ENCODE measurements at regions not wholly inside any gene's neighbourhood (a gene's known extent, or its start where the extent isn't known, plus 50 kb on each side); places are given as distances from the start of the nearest gene placed in this dataset.

DNA sequence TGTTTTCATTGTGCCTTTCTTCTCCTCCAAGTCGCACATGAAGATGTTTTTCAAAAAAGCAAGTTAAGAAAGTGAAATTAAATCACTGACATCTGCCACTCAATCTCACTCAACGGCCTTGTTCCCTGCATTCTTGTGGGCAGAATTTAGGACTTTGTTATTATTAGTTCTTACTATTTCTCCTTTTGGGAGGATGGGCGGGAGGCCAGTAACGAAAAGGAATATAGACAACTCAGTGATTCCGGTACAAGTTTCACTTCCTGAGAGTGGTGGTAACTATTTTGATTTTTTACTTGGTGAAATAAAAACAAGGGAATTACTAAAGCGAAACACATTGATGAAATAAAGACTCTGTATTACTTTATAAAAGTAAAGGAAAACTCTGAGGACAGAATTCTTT lies 231.9 kb upstream of the HABP2 start:
- Histone ChIP-seq H3K79me2 (ENCODE audit: control insufficient read depth, insufficient read depth, low read length) (no peaks in the 10 kb centered on the region), H3K4me1 (ENCODE audit: control insufficient read depth, extremely low read depth, insufficient read depth, low read length) (no peaks in the 10 kb centered on the region), H3K27me3 (ENCODE audit: control insufficient read depth, insufficient read depth, low read length) (no peaks in the 10 kb centered on the region), H3K9me3 (ENCODE audit: control insufficient read depth, insufficient read depth, low read depth, low read length) (no peaks in the 10 kb centered on the region), H2AFZ (ENCODE audit: low read length) (no peak overlapping the region), H3K27ac (ENCODE audit: insufficient read depth, low read length) (no peak overlapping the region), H3K4me2 (ENCODE audit: extremely low read depth, insufficient read depth, low read length) (no peak overlapping the region), H3K36me3 (ENCODE audit: control insufficient read depth, insufficient read depth, low read length) (no peaks in the 10 kb centered on the region), H4K20me1 (ENCODE audit: control insufficient read depth, extremely low read depth, insufficient read depth, low read length) (no peaks in the 10 kb centered on the region), H3K4me3 (replicated peaks in 1 of 4; ENCODE audit: control extremely low read depth in 1 of 4, insufficient read depth in 1 of 4, low read depth in 3 of 4, low read length in 4 of 4) (no peak overlapping the region), H3K9ac (ENCODE audit: insufficient read depth, low read length) (no peak overlapping the region)
- no peak for DNase-seq (ENCODE audit: low read depth in 2 of 2)
- TF ChIP-seq EZH2 (IDR thresholded peaks at IDR 0.05; ENCODE audit: low read length, missing control alignments) = no peak
- TF ChIP-seq, protein P1, sequence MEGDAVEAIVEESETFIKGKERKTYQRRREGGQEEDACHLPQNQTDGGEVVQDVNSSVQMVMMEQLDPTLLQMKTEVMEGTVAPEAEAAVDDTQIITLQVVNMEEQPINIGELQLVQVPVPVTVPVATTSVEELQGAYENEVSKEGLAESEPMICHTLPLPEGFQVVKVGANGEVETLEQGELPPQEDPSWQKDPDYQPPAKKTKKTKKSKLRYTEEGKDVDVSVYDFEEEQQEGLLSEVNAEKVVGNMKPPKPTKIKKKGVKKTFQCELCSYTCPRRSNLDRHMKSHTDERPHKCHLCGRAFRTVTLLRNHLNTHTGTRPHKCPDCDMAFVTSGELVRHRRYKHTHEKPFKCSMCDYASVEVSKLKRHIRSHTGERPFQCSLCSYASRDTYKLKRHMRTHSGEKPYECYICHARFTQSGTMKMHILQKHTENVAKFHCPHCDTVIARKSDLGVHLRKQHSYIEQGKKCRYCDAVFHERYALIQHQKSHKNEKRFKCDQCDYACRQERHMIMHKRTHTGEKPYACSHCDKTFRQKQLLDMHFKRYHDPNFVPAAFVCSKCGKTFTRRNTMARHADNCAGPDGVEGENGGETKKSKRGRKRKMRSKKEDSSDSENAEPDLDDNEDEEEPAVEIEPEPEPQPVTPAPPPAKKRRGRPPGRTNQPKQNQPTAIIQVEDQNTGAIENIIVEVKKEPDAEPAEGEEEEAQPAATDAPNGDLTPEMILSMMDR (conservative IDR thresholded peaks at IDR 0.05 in 1 of 2, IDR thresholded peaks at IDR 0.05 in 1 of 2; ENCODE audit: low read depth in 1 of 2, low read length in 2 of 2) = no peak

DNA sequence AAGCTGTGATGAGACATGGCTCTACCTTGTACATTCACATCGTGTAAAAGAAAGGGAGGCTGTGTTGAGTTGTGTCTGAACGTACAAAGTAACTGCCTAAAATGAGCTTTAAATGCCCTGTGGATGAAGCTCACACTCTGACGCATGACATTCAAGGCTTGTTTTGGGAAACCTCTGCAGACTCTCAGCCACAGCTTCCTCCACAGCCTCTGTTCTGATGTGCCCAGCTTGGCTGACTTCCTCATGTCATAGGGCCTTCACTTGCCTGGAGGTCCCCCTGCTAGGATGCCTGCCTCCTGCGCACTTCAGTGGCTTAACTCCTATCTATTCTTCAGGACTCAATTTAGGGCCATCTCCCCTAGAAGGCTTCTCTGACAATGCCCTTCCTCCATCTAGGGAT lies 230.0 kb upstream of the HABP2 start:
- no peak overlapping the region for H3K4me3 ChIP-seq (replicated peaks in 1 of 4; ENCODE audit: control extremely low read depth in 1 of 4, insufficient read depth in 1 of 4, low read depth in 3 of 4, low read length in 4 of 4)
- no peaks in the 10 kb centered on the region for H4K20me1 ChIP-seq (ENCODE audit: control insufficient read depth, extremely low read depth, insufficient read depth, low read length)
- no peak overlapping the region for H3K4me2 ChIP-seq (ENCODE audit: extremely low read depth, insufficient read depth, low read length)
- H3K36me3 ChIP-seq (ENCODE audit: control insufficient read depth, insufficient read depth, low read length) = no peaks in the 10 kb centered on the region
- no peaks in the 10 kb centered on the region for H3K4me1 ChIP-seq (ENCODE audit: control insufficient read depth, extremely low read depth, insufficient read depth, low read length)
- no peak for TF ChIP-seq EZH2 (IDR thresholded peaks at IDR 0.05; ENCODE audit: low read length, missing control alignments)
- TF ChIP-seq, protein P1 (conservative IDR thresholded peaks at IDR 0.05 in 1 of 2, IDR thresholded peaks at IDR 0.05 in 1 of 2; ENCODE audit: low read depth in 1 of 2, low read length in 2 of 2) = no peak
- peaks cover 2% of the 10 kb centered on the region for H3K27me3 ChIP-seq (ENCODE audit: control insufficient read depth, insufficient read depth, low read length)
- no peak overlapping the region for H2AFZ ChIP-seq (ENCODE audit: low read length)
- DNase-seq (ENCODE audit: low read depth in 2 of 2) = no peak
- no peak overlapping the region for H3K27ac ChIP-seq (ENCODE audit: insufficient read depth, low read length)
- H3K9ac ChIP-seq (ENCODE audit: insufficient read depth, low read length) = no peak overlapping the region
- H3K79me2 ChIP-seq (ENCODE audit: control insufficient read depth, insufficient read depth, low read length) = no peaks in the 10 kb centered on the region
- H3K9me3 ChIP-seq (ENCODE audit: control insufficient read depth, insufficient read depth, low read depth, low read length) = no peaks in the 10 kb centered on the region

DNA sequence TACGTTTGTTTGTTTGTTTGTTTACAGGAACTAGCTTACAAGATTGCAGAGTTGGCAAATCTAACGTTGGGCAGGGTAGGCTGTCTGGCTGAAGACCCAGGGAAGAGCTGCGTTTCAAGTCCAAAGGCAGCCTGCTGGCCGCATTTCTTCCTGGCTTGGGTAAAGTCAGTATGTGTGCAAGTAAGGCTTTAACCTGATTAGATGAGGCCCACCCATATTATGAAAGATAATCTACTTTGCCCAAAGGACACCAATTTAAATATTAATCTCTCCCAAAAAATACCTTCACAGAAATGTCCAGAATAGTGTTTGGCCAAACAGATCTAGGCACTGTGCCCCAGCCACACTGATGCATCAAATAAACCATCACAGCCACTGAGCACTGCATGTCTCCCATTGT lies 228.9 kb upstream of the HABP2 start:
- H2AFZ ChIP-seq (ENCODE audit: low read length) = no peak overlapping the region
- H3K9me3 ChIP-seq (ENCODE audit: control insufficient read depth, insufficient read depth, low read depth, low read length) = no peaks in the 10 kb centered on the region
- H3K36me3 ChIP-seq (ENCODE audit: control insufficient read depth, insufficient read depth, low read length) = no peaks in the 10 kb centered on the region
- peaks cover 7% of the 10 kb centered on the region for H3K27me3 ChIP-seq (ENCODE audit: control insufficient read depth, insufficient read depth, low read length)
- H3K27ac ChIP-seq (ENCODE audit: insufficient read depth, low read length) = no peak overlapping the region
- H4K20me1 ChIP-seq (ENCODE audit: control insufficient read depth, extremely low read depth, insufficient read depth, low read length) = no peaks in the 10 kb centered on the region
- H3K4me2 ChIP-seq (ENCODE audit: extremely low read depth, insufficient read depth, low read length) = no peak overlapping the region
- no peak for DNase-seq (ENCODE audit: low read depth in 2 of 2)
- TF ChIP-seq, protein P1 (conservative IDR thresholded peaks at IDR 0.05 in 1 of 2, IDR thresholded peaks at IDR 0.05 in 1 of 2; ENCODE audit: low read depth in 1 of 2, low read length in 2 of 2) = no peak
- TF ChIP-seq EZH2 (IDR thresholded peaks at IDR 0.05; ENCODE audit: low read length, missing control alignments) = no peak
- no peaks in the 10 kb centered on the region for H3K79me2 ChIP-seq (ENCODE audit: control insufficient read depth, insufficient read depth, low read length)
- no peak overlapping the region for H3K4me3 ChIP-seq (replicated peaks in 1 of 4; ENCODE audit: control extremely low read depth in 1 of 4, insufficient read depth in 1 of 4, low read depth in 3 of 4, low read length in 4 of 4)
- no peaks in the 10 kb centered on the region for H3K4me1 ChIP-seq (ENCODE audit: control insufficient read depth, extremely low read depth, insufficient read depth, low read length)
- H3K9ac ChIP-seq (ENCODE audit: insufficient read depth, low read length) = no peak overlapping the region

All from fibroblast of lung (primary cell).